Activated T-cell treated with anti-CD3 and anti-CD28 coated beads, Interleukin-2, amount 50 U/mL, for 4 hours (primary cell): ENCODE measurements at regions not wholly inside any gene's neighbourhood (a gene's known extent, or its start where the extent isn't known, plus 50 kb on each side); places are given as distances from the start of the nearest gene placed in this dataset.

ENCODE experiments used
- ATAC-seq, 2 donors: fragments of 200-7000 bp; cut with Tn5 transposase; one replicate each; pipeline ENCODE4 v1.10.0; 2021
- DNase-seq: peaks from one replicate; pipeline ENCODE4 v3.0.0-alpha.2; 2020
- H3K27me3 Mint-ChIP-seq: one replicate; pipeline ENCODE4 v1.8.0; 2021; ENCODE audit warnings: low read depth, mixed read lengths
- H3K36me3 Mint-ChIP-seq: one replicate; pipeline ENCODE4 v1.8.0; 2022; ENCODE audit warnings: mixed read lengths; ENCODE audit not compliant: insufficient read depth
- H3K4me1 Mint-ChIP-seq: one replicate; pipeline ENCODE4 v1.8.0; 2021; ENCODE audit warnings: low read depth, mixed read lengths
- H3K4me3 Mint-ChIP-seq: one replicate; pipeline ENCODE4 v1.8.0; 2021; ENCODE audit warnings: mild to moderate bottlenecking, moderate library complexity, mixed read lengths
- H3K9me3 Mint-ChIP-seq: one replicate; pipeline ENCODE4 v1.8.0; 2021; ENCODE audit warnings: mixed read lengths

- no peak for DNase-seq
- peaks cover 12% of the 10 kb centered on the region for H3K27me3 Mint-ChIP-seq
- H3K36me3 Mint-ChIP-seq, result no peaks in the 10 kb centered on the region
- H3K4me1 Mint-ChIP-seq, result no peaks in the 10 kb centered on the region
- ATAC-seq, result no peak
- H3K4me3 Mint-ChIP-seq, result no peak overlapping the region
- no peaks in the 10 kb centered on the region for H3K9me3 Mint-ChIP-seq
These were observed 290.2 kb downstream of the SPATA17 start for GRCh38 chr1:217921126-217921904.

GRCh38 chr1:217924924-217925323, 293.8 kb downstream of the SPATA17 start:
- Mint-ChIP-seq H3K27me3 (peaks cover 12% of the 10 kb centered on the region), H3K4me3 (no peak overlapping the region), H3K4me1 (no peaks in the 10 kb centered on the region), H3K36me3 (no peaks in the 10 kb centered on the region), H3K9me3 (peaks cover 3% of the 10 kb centered on the region)
- no peak for DNase-seq
- ATAC-seq, result no peak

GRCh38 chr1:217929213-217929885, 298.2 kb downstream of the SPATA17 start:
- DNase-seq (no peak), ATAC-seq (no peak)
- Mint-ChIP-seq H3K36me3 (no peaks in the 10 kb centered on the region), H3K27me3 (peaks cover 6% of the 10 kb centered on the region), H3K4me1 (no peaks in the 10 kb centered on the region), H3K4me3 (no peak overlapping the region), H3K9me3 (peaks cover 3% of the 10 kb centered on the region)

- Mint-ChIP-seq H3K36me3 (no peaks in the 10 kb centered on the region), H3K27me3 (no peaks in the 10 kb centered on the region), H3K4me1 (no peaks in the 10 kb centered on the region), H3K4me3 (no peak overlapping the region), H3K9me3 (peaks cover 6% of the 10 kb centered on the region)
- no peak for DNase-seq
- ATAC-seq, result no peak
These were observed 312.2 kb downstream of the SPATA17 start for GRCh38 chr1:217943361-217943760.

- no peak overlapping the region for H3K4me3 Mint-ChIP-seq
- peaks cover 9% of the 10 kb centered on the region for H3K9me3 Mint-ChIP-seq
- no peaks in the 10 kb centered on the region for H3K4me1 Mint-ChIP-seq
- no peak for DNase-seq
- H3K36me3 Mint-ChIP-seq, result no peaks in the 10 kb centered on the region
- no peak for ATAC-seq
- H3K27me3 Mint-ChIP-seq, result no peaks in the 10 kb centered on the region
These were observed 313.4 kb downstream of the SPATA17 start for GRCh38 chr1:217944550-217944949.

- Mint-ChIP-seq H3K4me1 (no peaks in the 10 kb centered on the region), H3K4me3 (no peak overlapping the region), H3K36me3 (no peaks in the 10 kb centered on the region), H3K9me3 (peaks cover 5% of the 10 kb centered on the region), H3K27me3 (no peaks in the 10 kb centered on the region)
- DNase-seq, result no peak
- ATAC-seq, result no peak
These were observed 315.4 kb downstream of the SPATA17 start for GRCh38 chr1:217946511-217946910.

- Mint-ChIP-seq H3K4me3 (no peak overlapping the region), H3K27me3 (no peaks in the 10 kb centered on the region), H3K4me1 (no peaks in the 10 kb centered on the region)
These were observed 317.6 kb downstream of the SPATA17 start for GRCh38 chr1:217948741-217949140.

GRCh38 chr1:217953330-217953729, 322.2 kb downstream of the SPATA17 start:
- DNase-seq (no peak), ATAC-seq (no peak)
- Mint-ChIP-seq H3K4me1 (no peaks in the 10 kb centered on the region), H3K27me3 (no peaks in the 10 kb centered on the region), H3K4me3 (no peak overlapping the region), H3K9me3 (peaks cover 5% of the 10 kb centered on the region), H3K36me3 (no peaks in the 10 kb centered on the region)

More at GRCh38 chr1:217948741-217949140, 317.6 kb downstream of the SPATA17 start:
- ATAC-seq, result no peak
- Mint-ChIP-seq H3K36me3 (no peaks in the 10 kb centered on the region), H3K9me3 (peaks cover 5% of the 10 kb centered on the region)
- DNase-seq, result no peak

- ATAC-seq (no peak), DNase-seq (no peak)
- Mint-ChIP-seq H3K27me3 (no peaks in the 10 kb centered on the region), H3K4me3 (no peak overlapping the region), H3K4me1 (no peaks in the 10 kb centered on the region), H3K9me3 (peaks cover under 1% of the 10 kb centered on the region), H3K36me3 (no peaks in the 10 kb centered on the region)
These were observed 322.8 kb downstream of the SPATA17 start for GRCh38 chr1:217953922-217954321.

- Mint-ChIP-seq H3K4me3 (no peak overlapping the region), H3K4me1 (no peaks in the 10 kb centered on the region), H3K27me3 (no peaks in the 10 kb centered on the region), H3K9me3 (peaks cover under 1% of the 10 kb centered on the region), H3K36me3 (no peaks in the 10 kb centered on the region)
- DNase-seq (no peak), ATAC-seq (no peak)
These were observed 324.6 kb downstream of the SPATA17 start for GRCh38 chr1:217955723-217956122.

- Mint-ChIP-seq H3K4me1 (no peaks in the 10 kb centered on the region), H3K9me3 (peaks cover 3% of the 10 kb centered on the region), H3K27me3 (no peaks in the 10 kb centered on the region), H3K4me3 (no peak overlapping the region), H3K36me3 (no peaks in the 10 kb centered on the region)
- ATAC-seq (no peak), DNase-seq (no peak)
These were observed 319.8 kb upstream of the RRP15 start for GRCh38 chr1:217965156-217965786.

GRCh38 chr1:217968085-217968484, 317.0 kb upstream of the RRP15 start:
- Mint-ChIP-seq H3K36me3 (no peaks in the 10 kb centered on the region), H3K4me1 (no peaks in the 10 kb centered on the region), H3K27me3 (no peaks in the 10 kb centered on the region), H3K4me3 (no peak overlapping the region), H3K9me3 (peaks cover 7% of the 10 kb centered on the region)
- ATAC-seq (no peak), DNase-seq (no peak)

- no peaks in the 10 kb centered on the region for H3K27me3 Mint-ChIP-seq
- no peak overlapping the region for H3K4me3 Mint-ChIP-seq
- DNase-seq, result no peak
- H3K9me3 Mint-ChIP-seq, result peaks cover 7% of the 10 kb centered on the region
- no peaks in the 10 kb centered on the region for H3K4me1 Mint-ChIP-seq
- ATAC-seq, result no peak
- no peaks in the 10 kb centered on the region for H3K36me3 Mint-ChIP-seq
These were observed 315.7 kb upstream of the RRP15 start for GRCh38 chr1:217969428-217969827.

- H3K9me3 Mint-ChIP-seq, result peaks cover 26% of the 10 kb centered on the region
- DNase-seq, result no peak
These were observed 307.1 kb upstream of the RRP15 start for GRCh38 chr1:217977943-217978342.

GRCh38 chr1:217981430-217981829, 303.7 kb upstream of the RRP15 start:
- no peak for DNase-seq
- Mint-ChIP-seq H3K27me3 (no peaks in the 10 kb centered on the region), H3K9me3 (peaks cover 15% of the 10 kb centered on the region), H3K4me1 (no peaks in the 10 kb centered on the region), H3K36me3 (no peaks in the 10 kb centered on the region), H3K4me3 (no peak overlapping the region)
- ATAC-seq, result no peak

More at GRCh38 chr1:217977943-217978342, 307.1 kb upstream of the RRP15 start:
- Mint-ChIP-seq H3K36me3 (no peaks in the 10 kb centered on the region), H3K27me3 (no peaks in the 10 kb centered on the region), H3K4me3 (no peak overlapping the region), H3K4me1 (no peaks in the 10 kb centered on the region)
- ATAC-seq, result no peak
